Natural killer cell (primary cell): ENCODE measurements at regions not wholly inside any gene's neighbourhood (a gene's known extent, or its start where the extent isn't known, plus 50 kb on each side); places are given as distances from the start of the nearest gene placed in this dataset.

Experiments used
- ATAC-seq, 3 donors: fragments of 150-1000 bp in 2 of 3; fragments of 200-7000 bp in 1 of 3; cut with Tn5 transposase; 1 replicate in 1 of 3; 2 replicates in 2 of 3; pipeline ENCODE4 v1.10.0; 2021; ENCODE audit warnings: mild to moderate bottlenecking in 2 of 3, moderate library complexity in 2 of 3
- DNase-seq, 2 donors: peaks; one replicate each; pipeline versions ENCODE4 v3.0.0 to v3.0.0-alpha.2; 2013 to 2021; ENCODE audit warnings: mixed read lengths in 1 of 2
- H3K27ac ChIP-seq: one replicate; pipeline ENCODE4 v1.5.1; 2013; ENCODE audit warnings: mild to moderate bottlenecking, low read length
- H3K27me3 ChIP-seq: one replicate; pipeline ENCODE4 v1.6.1; 2013; ENCODE audit warnings: low read length; ENCODE audit not compliant: control insufficient read depth, insufficient read depth
- H3K36me3 ChIP-seq: one replicate; pipeline ENCODE4 v1.6.1; 2013; ENCODE audit warnings: low read length; ENCODE audit not compliant: control insufficient read depth, insufficient read depth
- H3K4me1 ChIP-seq: one replicate; pipeline ENCODE4 v1.6.1; 2013; ENCODE audit warnings: low read length; ENCODE audit not compliant: control insufficient read depth, insufficient read depth
- H3K4me3 ChIP-seq: one replicate; pipeline ENCODE4 v1.5.1; 2013; ENCODE audit warnings: low read length
- H3K9me3 ChIP-seq: one replicate; pipeline ENCODE4 v1.6.1; 2013; ENCODE audit warnings: low read length; ENCODE audit not compliant: control insufficient read depth, insufficient read depth
- H3K27ac Mint-ChIP-seq, 2 donors: one replicate each; pipeline ENCODE4 v1.8.0; 2022; ENCODE audit warnings: mild to moderate bottlenecking in 2 of 2, mixed read lengths in 2 of 2, moderate library complexity in 1 of 2
- H3K27me3 Mint-ChIP-seq, 2 donors: one replicate each; pipeline ENCODE4 v1.8.0; 2022; ENCODE audit warnings: low read depth in 2 of 2, mixed read lengths in 2 of 2
- H3K36me3 Mint-ChIP-seq: one replicate; pipeline ENCODE4 v1.8.0; 2022; ENCODE audit warnings: mixed read lengths
- H3K4me1 Mint-ChIP-seq, 2 donors: one replicate each; pipeline ENCODE4 v1.8.0; 2022; ENCODE audit warnings: mixed read lengths in 2 of 2
- H3K4me3 Mint-ChIP-seq: one replicate; pipeline ENCODE4 v1.8.0; 2022; ENCODE audit warnings: mild to moderate bottlenecking, moderate library complexity, mixed read lengths
- H3K9me3 Mint-ChIP-seq, 2 donors: one replicate each; pipeline ENCODE4 v1.8.0; 2022; ENCODE audit warnings: mixed read lengths in 2 of 2
- WGBS: methylation state at CpG from one replicate; pipeline ENCODE4 v1.1.7; 2013; ENCODE audit warnings: missing lambda C conversion rate; ENCODE audit not compliant: insufficient coverage; 5-methylcytosine and 5-hydroxymethylcytosine counted together
- intact Hi-C: fragments of 100-400 bp; cut with micrococcal nuclease; formaldehyde crosslinking; loops from one replicate; pipeline ENCODE4 v1.14.2; 2022
- TF ChIP-seq, protein P1 (sequence below): fragments of 200-600 bp; IDR thresholded peaks from one replicate; pipeline ENCODE4 v1.8.0; 2022; ENCODE audit warnings: antibody characterized with exemption

DNA sequence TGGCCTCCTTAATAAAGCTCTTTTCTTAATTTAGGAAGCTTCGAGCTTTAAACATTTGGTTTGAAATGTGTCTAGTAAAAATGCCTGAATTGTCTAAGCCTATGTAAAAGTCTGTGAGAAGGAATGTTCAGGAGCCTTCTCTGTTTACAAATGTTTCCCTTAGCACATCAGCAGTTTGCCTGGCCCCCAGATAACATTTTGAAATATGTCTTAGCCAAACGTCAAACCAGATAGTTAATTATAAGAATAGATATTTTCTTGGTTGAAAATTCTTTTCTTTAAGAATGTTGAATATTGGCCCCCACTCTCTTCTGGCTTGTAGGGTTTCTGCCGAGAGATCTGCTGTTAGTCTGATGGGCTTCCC lies 498.6 kb downstream of the CCDC85A start:
- Mint-ChIP-seq H3K36me3 (no peaks in the 10 kb centered on the region), H3K27ac (no peak overlapping the region), H3K4me1 (no peaks in the 10 kb centered on the region), H3K9me3 (peaks cover 11 to 12% of the 10 kb centered on the region in 2 donors), H3K4me3 (no peak overlapping the region), H3K27me3 (no peaks in the 10 kb centered on the region)
- no peaks in the 10 kb centered on the region for H3K27me3 ChIP-seq
- no peak for ATAC-seq
- DNase-seq: no peak
- TF ChIP-seq, protein P1, sequence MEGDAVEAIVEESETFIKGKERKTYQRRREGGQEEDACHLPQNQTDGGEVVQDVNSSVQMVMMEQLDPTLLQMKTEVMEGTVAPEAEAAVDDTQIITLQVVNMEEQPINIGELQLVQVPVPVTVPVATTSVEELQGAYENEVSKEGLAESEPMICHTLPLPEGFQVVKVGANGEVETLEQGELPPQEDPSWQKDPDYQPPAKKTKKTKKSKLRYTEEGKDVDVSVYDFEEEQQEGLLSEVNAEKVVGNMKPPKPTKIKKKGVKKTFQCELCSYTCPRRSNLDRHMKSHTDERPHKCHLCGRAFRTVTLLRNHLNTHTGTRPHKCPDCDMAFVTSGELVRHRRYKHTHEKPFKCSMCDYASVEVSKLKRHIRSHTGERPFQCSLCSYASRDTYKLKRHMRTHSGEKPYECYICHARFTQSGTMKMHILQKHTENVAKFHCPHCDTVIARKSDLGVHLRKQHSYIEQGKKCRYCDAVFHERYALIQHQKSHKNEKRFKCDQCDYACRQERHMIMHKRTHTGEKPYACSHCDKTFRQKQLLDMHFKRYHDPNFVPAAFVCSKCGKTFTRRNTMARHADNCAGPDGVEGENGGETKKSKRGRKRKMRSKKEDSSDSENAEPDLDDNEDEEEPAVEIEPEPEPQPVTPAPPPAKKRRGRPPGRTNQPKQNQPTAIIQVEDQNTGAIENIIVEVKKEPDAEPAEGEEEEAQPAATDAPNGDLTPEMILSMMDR: no peak
- intact Hi-C loops: no loop called here
- WGBS: 50% methylated on average over 1 of the region's 3 CpGs
- H3K9me3 ChIP-seq: no peaks in the 10 kb centered on the region
- no peak overlapping the region for H3K4me3 ChIP-seq
- H3K4me1 ChIP-seq: no peaks in the 10 kb centered on the region
- H3K36me3 ChIP-seq: no peaks in the 10 kb centered on the region
- H3K27ac ChIP-seq: no peak overlapping the region

GRCh38 chr2:56684327-56684726 lies 500.5 kb downstream of the CCDC85A start:
- WGBS: 100% methylated on average over 1 of the region's 1 CpG
- DNase-seq (no peak), ATAC-seq (no peak)
- no peaks in the 10 kb centered on the region for H3K4me1 Mint-ChIP-seq
- no peaks in the 10 kb centered on the region for H3K4me1 ChIP-seq
- H3K27me3 ChIP-seq: no peaks in the 10 kb centered on the region
- no peaks in the 10 kb centered on the region for H3K36me3 ChIP-seq
- H3K9me3 ChIP-seq: no peaks in the 10 kb centered on the region
- H3K27me3 Mint-ChIP-seq: no peaks in the 10 kb centered on the region
- peaks cover 10 to 21% of the 10 kb centered on the region in 2 donors for H3K9me3 Mint-ChIP-seq
- H3K27ac ChIP-seq: no peak overlapping the region
- no peaks in the 10 kb centered on the region for H3K36me3 Mint-ChIP-seq
- TF ChIP-seq, protein P1: no peak
- intact Hi-C loops: no loop called here
- H3K4me3 Mint-ChIP-seq: no peak overlapping the region
- no peak overlapping the region for H3K4me3 ChIP-seq
- H3K27ac Mint-ChIP-seq: no peak overlapping the region

DNA sequence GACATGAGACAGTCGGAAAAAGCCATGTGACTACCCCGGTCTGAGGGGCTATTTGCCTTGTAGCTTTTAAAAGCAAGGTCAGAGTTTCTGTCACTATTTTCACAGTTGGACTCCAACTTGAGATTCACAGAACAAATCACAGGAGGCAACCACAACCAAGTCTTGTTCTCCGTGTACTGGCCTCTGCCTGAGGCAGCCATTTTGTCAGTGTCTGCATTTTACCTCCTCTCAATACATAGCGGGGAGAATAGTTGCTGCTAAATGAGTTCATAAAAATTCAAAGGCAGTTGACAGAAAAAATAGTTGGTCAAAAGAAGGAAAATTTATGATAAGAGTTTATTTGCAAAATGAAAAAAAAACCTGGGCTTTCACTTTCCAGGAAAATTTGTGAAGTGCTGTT lies 501.4 kb downstream of the CCDC85A start:
- H3K27me3 Mint-ChIP-seq: no peaks in the 10 kb centered on the region
- WGBS: 87% methylated on average over 3 of the region's 4 CpGs
- no peaks in the 10 kb centered on the region for H3K4me1 Mint-ChIP-seq
- Histone ChIP-seq H3K36me3 (no peaks in the 10 kb centered on the region), H3K27me3 (no peaks in the 10 kb centered on the region), H3K4me1 (no peaks in the 10 kb centered on the region), H3K4me3 (no peak overlapping the region), H3K9me3 (no peaks in the 10 kb centered on the region), H3K27ac (no peak overlapping the region)
- TF ChIP-seq, protein P1: no peak
- DNase-seq: no peak
- no peak overlapping the region for H3K4me3 Mint-ChIP-seq
- no peak for ATAC-seq
- no peaks in the 10 kb centered on the region for H3K36me3 Mint-ChIP-seq
- H3K27ac Mint-ChIP-seq: no peak overlapping the region
- H3K9me3 Mint-ChIP-seq: peaks cover 10 to 21% of the 10 kb centered on the region in 2 donors
- intact Hi-C loops: no loop called here

- no CpG with 5 or more reads among the region's 1 CpG for WGBS
- Histone ChIP-seq H3K27ac (no peak overlapping the region), H3K4me1 (no peaks in the 10 kb centered on the region), H3K36me3 (no peaks in the 10 kb centered on the region), H3K9me3 (no peaks in the 10 kb centered on the region), H3K27me3 (no peaks in the 10 kb centered on the region), H3K4me3 (no peak overlapping the region)
- Mint-ChIP-seq H3K9me3 (peaks cover 7 to 18% of the 10 kb centered on the region in 2 donors), H3K27me3 (no peaks in the 10 kb centered on the region), H3K36me3 (no peaks in the 10 kb centered on the region), H3K27ac (no peak overlapping the region), H3K4me1 (no peaks in the 10 kb centered on the region), H3K4me3 (no peak overlapping the region)
- TF ChIP-seq, protein P1: no peak
- no peak for ATAC-seq
- intact Hi-C loops: no loop called here
- no peak for DNase-seq
These were observed 503.4 kb downstream of the CCDC85A start for GRCh38 chr2:56687169-56687568.
